Lower leg skin (tissue), 3 donors: ENCODE measurements at regions not wholly inside any gene's neighbourhood (a gene's known extent, or its start where the extent isn't known, plus 50 kb on each side); places are given as distances from the start of the nearest gene placed in this dataset.

Source experiments
- POLR2A ChIP-seq, 2 donors: fragments of 450-650 bp; IDR thresholded peaks; one replicate each; pipeline ENCODE4 v1.6.1; 2016 to 2017; ENCODE audit warnings: antibody characterized with exemption in 2 of 2, mild to moderate bottlenecking in 1 of 2, moderate library complexity in 1 of 2
- TF ChIP-seq, protein P1 (sequence below), 3 donors: fragments of 450-650 bp; IDR thresholded peaks; one replicate each; pipeline ENCODE4 v1.5.1; 2016; ENCODE audit warnings: antibody characterized with exemption in 3 of 3, mild to moderate bottlenecking in 3 of 3, moderate library complexity in 2 of 3

DNA sequence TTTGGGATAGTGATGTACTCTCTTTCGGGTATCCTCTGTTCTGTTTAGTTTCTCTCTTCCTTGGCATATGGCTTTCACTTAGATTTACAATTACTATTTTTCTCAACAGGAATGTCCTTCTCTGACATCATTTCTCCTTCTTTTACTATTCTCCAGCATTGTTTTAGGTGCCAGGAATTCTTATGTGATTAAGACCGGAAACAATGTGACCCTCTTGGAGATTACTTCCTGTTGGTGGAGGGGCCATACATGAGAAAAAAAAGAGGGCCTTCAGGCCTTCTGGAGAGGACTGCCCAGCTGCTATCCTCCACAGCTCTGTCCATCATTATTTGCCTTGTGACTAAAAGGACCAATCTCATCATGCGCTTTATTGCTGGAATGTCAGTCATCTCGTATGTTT is 50.4 kb upstream of the ADAMTS5 start:
- TF ChIP-seq, protein P1, sequence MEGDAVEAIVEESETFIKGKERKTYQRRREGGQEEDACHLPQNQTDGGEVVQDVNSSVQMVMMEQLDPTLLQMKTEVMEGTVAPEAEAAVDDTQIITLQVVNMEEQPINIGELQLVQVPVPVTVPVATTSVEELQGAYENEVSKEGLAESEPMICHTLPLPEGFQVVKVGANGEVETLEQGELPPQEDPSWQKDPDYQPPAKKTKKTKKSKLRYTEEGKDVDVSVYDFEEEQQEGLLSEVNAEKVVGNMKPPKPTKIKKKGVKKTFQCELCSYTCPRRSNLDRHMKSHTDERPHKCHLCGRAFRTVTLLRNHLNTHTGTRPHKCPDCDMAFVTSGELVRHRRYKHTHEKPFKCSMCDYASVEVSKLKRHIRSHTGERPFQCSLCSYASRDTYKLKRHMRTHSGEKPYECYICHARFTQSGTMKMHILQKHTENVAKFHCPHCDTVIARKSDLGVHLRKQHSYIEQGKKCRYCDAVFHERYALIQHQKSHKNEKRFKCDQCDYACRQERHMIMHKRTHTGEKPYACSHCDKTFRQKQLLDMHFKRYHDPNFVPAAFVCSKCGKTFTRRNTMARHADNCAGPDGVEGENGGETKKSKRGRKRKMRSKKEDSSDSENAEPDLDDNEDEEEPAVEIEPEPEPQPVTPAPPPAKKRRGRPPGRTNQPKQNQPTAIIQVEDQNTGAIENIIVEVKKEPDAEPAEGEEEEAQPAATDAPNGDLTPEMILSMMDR (IDR thresholded peaks at IDR 0.05) = no peak
- TF ChIP-seq POLR2A (IDR thresholded peaks at IDR 0.05) = no peak
